DND-41 (cell line): ENCODE measurements at regions not wholly inside any gene's neighbourhood (a gene's known extent, or its start where the extent isn't known, plus 50 kb on each side); places are given as distances from the start of the nearest gene placed in this dataset.
"Not testable (repeated sequence)": the region's sequence is repeated elsewhere in the genome, so short reads cannot be mapped to it uniquely, and the experiment has no call there.

Source experiments
- ATAC-seq: fragments of 200-7000 bp; cut with Tn5 transposase; 3 replicates; pipeline ENCODE4 v1.9.1; 2021; ENCODE audit warnings: low read depth; ENCODE audit not compliant: insufficient read depth
- DNase-seq: peaks from one replicate; pipeline ENCODE4 v3.0.0-alpha.2; 2020
- H2AFZ ChIP-seq: 2 replicates; pipeline ENCODE4 v1.6.0; 2012; ENCODE audit warnings: low read depth, low read length
- H3K27ac ChIP-seq: 2 replicates; pipeline ENCODE4 v1.5.1; 2012; ENCODE audit warnings: low read length, inconsistent platforms
- H3K27me3 ChIP-seq: fragments of 200-600 bp; sonication (generic); 2 replicates; pipeline ENCODE4 v1.6.0; 2012; ENCODE audit warnings: low read length, mild to moderate bottlenecking, inconsistent platforms; ENCODE audit not compliant: insufficient read depth, poor library complexity
- H3K36me3 ChIP-seq: 2 replicates; pipeline ENCODE4 v1.5.1; 2012; ENCODE audit warnings: low read length, inconsistent platforms; ENCODE audit not compliant: insufficient read depth
- H3K4me1 ChIP-seq: 2 replicates; pipeline ENCODE4 v1.5.1; 2012; ENCODE audit warnings: mild to moderate bottlenecking, low read length; ENCODE audit not compliant: insufficient read depth
- H3K4me2 ChIP-seq: 2 replicates; pipeline ENCODE4 v1.6.0; 2012; ENCODE audit warnings: mild to moderate bottlenecking, moderate library complexity, low read length, inconsistent platforms; ENCODE audit not compliant: insufficient read depth
- H3K4me3 ChIP-seq, 2 experiments: fragments of 200-600 bp in 1 of 2; shearing (Covaris generic) in 1 of 2; 2 replicates each; pipeline ENCODE4 v1.5.1; 2012 to 2016; ENCODE audit warnings: inconsistent platforms in 2 of 2, low read length in 2 of 2, mild to moderate bottlenecking in 2 of 2, low read depth in 1 of 2, moderate library complexity in 1 of 2
- H3K79me2 ChIP-seq: 2 replicates; pipeline ENCODE4 v1.6.0; 2012; ENCODE audit warnings: low read length, inconsistent platforms; ENCODE audit not compliant: insufficient read depth
- H3K9ac ChIP-seq: 2 replicates; pipeline ENCODE4 v1.6.0; 2012; ENCODE audit warnings: low read depth, mild to moderate bottlenecking, inconsistent platforms, low read length, moderate library complexity
- H3K9me3 ChIP-seq: 2 replicates; pipeline ENCODE4 v1.5.1; 2012; ENCODE audit warnings: low read length, moderate library complexity, mild to moderate bottlenecking, inconsistent platforms; ENCODE audit not compliant: insufficient read depth, severe bottlenecking
- H4K20me1 ChIP-seq: 2 replicates; pipeline ENCODE4 v1.6.0; 2012; ENCODE audit warnings: low read length; ENCODE audit not compliant: insufficient read depth
- CTCF ChIP-seq: IDR thresholded peaks from 2 replicates; pipeline ENCODE4 v1.5.1; 2012; ENCODE audit warnings: borderline replicate concordance, low read length, moderate library complexity, mild to moderate bottlenecking; ENCODE audit not compliant: poor library complexity, severe bottlenecking; ENCODE audit errors: extremely low read depth
- EZH2 ChIP-seq: IDR thresholded peaks from 3 replicates; pipeline ENCODE4 v1.6.1; 2012; ENCODE audit warnings: borderline replicate concordance, low read depth, mild to moderate bottlenecking, moderate library complexity, low read length, inconsistent platforms; ENCODE audit not compliant: severe bottlenecking

GRCh38 chr14:49280566-49280965 is 305.6 kb downstream of the RPS29 start:
- Histone ChIP-seq H3K4me2 (no peak overlapping the region), H4K20me1 (no peaks in the 10 kb centered on the region), H3K9me3 (no peaks in the 10 kb centered on the region), H3K27me3 (peaks cover 4% of the 10 kb centered on the region), H3K4me1 (no peaks in the 10 kb centered on the region), H3K9ac (no peak overlapping the region), H3K79me2 (no peaks in the 10 kb centered on the region), H2AFZ (no peak overlapping the region), H3K36me3 (no peaks in the 10 kb centered on the region), H3K4me3 (no peak overlapping the region), H3K27ac (no peak overlapping the region)
- no peak for ATAC-seq
- no peak for DNase-seq
- TF ChIP-seq CTCF (no peak), EZH2 (no peak)

- Histone ChIP-seq H3K4me1 (no peaks in the 10 kb centered on the region), H3K4me3 (no peak overlapping the region), H3K79me2 (no peaks in the 10 kb centered on the region), H3K9me3 (no peaks in the 10 kb centered on the region), H3K27ac (no peak overlapping the region), H3K36me3 (no peaks in the 10 kb centered on the region), H3K9ac (no peak overlapping the region), H4K20me1 (no peaks in the 10 kb centered on the region), H3K27me3 (no peaks in the 10 kb centered on the region), H2AFZ (no peak overlapping the region), H3K4me2 (no peak overlapping the region)
- ATAC-seq (no peak), DNase-seq (no peak)
- TF ChIP-seq CTCF (no peak), EZH2 (no peak)
Observed at GRCh38 chr14:49250517-49250916, 335.7 kb downstream of the RPS29 start.

- Histone ChIP-seq H3K27ac (no peak overlapping the region), H4K20me1 (no peaks in the 10 kb centered on the region), H3K79me2 (no peaks in the 10 kb centered on the region), H3K9ac (no peak overlapping the region), H3K4me2 (no peak overlapping the region), H3K4me3 (no peak overlapping the region), H3K4me1 (no peaks in the 10 kb centered on the region), H3K36me3 (no peaks in the 10 kb centered on the region), H3K27me3 (no peaks in the 10 kb centered on the region), H3K9me3 (no peaks in the 10 kb centered on the region), H2AFZ (no peak overlapping the region)
- TF ChIP-seq EZH2: no peak
- no peak for TF ChIP-seq CTCF
- DNase-seq: no peak
- no peak for ATAC-seq
Observed at GRCh38 chr14:49250109-49250508, 336.1 kb downstream of the RPS29 start.

GRCh38 chr14:49249022-49249421 is 337.2 kb downstream of the RPS29 start:
- TF ChIP-seq EZH2 (no peak), CTCF (no peak)
- Histone ChIP-seq H3K4me3 (no peak overlapping the region), H3K79me2 (no peaks in the 10 kb centered on the region)

GRCh38 chr14:49243777-49244176 is 342.4 kb downstream of the RPS29 start:
- not testable (repeated sequence) for H3K27me3 ChIP-seq, H3K4me2 ChIP-seq, H3K4me3 ChIP-seq, H3K27ac ChIP-seq, DNase-seq, H4K20me1 ChIP-seq, ATAC-seq, H2AFZ ChIP-seq, H3K9ac ChIP-seq, H3K4me1 ChIP-seq, H3K79me2 ChIP-seq, H3K9me3 ChIP-seq, H3K36me3 ChIP-seq

More at GRCh38 chr14:49249022-49249421, 337.2 kb downstream of the RPS29 start:
- Histone ChIP-seq H3K27ac (no peak overlapping the region), H3K9ac (no peak overlapping the region), H3K9me3 (no peaks in the 10 kb centered on the region), H3K4me1 (no peaks in the 10 kb centered on the region), H2AFZ (no peak overlapping the region), H3K27me3 (no peaks in the 10 kb centered on the region), H3K36me3 (no peaks in the 10 kb centered on the region), H4K20me1 (no peaks in the 10 kb centered on the region), H3K4me2 (no peak overlapping the region)
- DNase-seq (no peak), ATAC-seq (no peak)
